ENCODE measurements at regions not wholly inside any gene's neighbourhood (a gene's known extent, or its start where the extent isn't known, plus 50 kb on each side); places are given as distances from the start of the nearest gene placed in this dataset.
A peak's percentile ranks its signal among the peaks of the same experiment; 100 is the strongest.

DNA sequence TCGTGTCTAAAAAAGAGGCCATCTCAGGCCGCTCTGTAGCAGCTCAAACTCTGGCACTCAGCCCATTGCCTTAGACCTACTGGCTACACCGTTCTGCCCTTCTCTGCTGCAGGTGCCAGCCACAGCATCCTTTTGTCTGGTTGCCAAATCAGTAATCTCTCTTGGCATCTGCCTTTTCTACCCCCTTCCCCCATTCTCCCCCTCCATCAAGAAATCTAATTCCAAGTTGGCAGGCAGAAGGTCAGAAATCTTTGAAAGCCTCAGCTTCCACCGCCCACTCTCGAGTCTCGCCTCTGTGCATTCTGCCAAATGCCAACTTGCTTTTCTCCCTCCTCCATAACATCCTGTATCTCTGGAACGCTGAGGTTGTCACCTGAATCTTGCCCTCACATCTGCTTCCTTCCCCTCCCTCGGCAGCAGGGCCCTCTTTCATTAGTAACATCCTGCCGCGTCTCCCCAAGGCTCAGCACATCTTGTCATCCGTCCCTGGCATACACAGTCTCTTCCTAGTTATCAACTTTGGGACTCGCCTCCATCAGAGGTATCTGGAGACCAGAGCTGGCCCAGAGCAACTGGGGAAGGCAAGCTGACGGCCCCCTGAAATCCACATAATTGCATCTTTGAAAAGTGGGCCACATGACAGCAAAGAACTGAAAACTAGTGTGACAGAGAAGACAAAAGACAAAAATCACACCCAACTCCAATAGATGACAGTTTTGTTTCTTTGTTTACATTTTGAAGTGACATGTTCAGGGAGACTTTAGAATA, 312.0 kb upstream of the CCDC54 start:
- peaks cover 44% of the 10 kb centered on the region for H3K4me1 ChIP-seq (ENCODE audit: control insufficient read depth, insufficient read depth, low read length)
- no peaks in the 10 kb centered on the region for H3K9me3 ChIP-seq (ENCODE audit: control insufficient read depth, low read length)
- no peak for DNase-seq (ENCODE audit: low read depth)
- no peaks in the 10 kb centered on the region for H3K36me3 ChIP-seq (ENCODE audit: control insufficient read depth, insufficient read depth, low read length, severe bottlenecking)
- H3K27me3 ChIP-seq (replicated peaks; ENCODE audit: control insufficient read depth, insufficient read depth, low read length): no peaks in the 10 kb centered on the region
- H3K4me3 ChIP-seq (ENCODE audit: low read length): no peak overlapping the region
- no peak overlapping the region for H3K9ac ChIP-seq (ENCODE audit: low read length)

DNA sequence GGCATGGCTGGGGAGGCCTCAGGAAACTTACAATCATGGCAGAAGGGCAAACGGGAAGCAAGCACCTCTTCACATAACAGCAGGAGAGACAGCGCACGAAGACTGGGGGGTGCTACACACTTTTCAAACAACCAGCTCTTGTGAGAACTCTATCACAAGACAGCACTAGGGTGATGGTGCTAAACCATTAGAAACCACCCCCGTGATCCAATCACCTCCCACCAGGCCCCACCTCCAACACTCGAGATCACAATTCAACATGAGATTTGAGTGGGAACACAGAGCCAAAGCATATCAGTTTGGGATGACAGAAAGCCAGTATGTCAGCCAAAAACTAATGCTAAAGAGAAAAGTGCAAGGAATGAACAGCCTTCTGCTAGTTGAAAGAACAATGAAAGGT, 309.8 kb upstream of the CCDC54 start:
- H3K27me3 ChIP-seq (replicated peaks; ENCODE audit: control insufficient read depth, insufficient read depth, low read length): no peaks in the 10 kb centered on the region
- no peak overlapping the region for H3K4me3 ChIP-seq (ENCODE audit: low read length)
- no peaks in the 10 kb centered on the region for H3K9me3 ChIP-seq (ENCODE audit: control insufficient read depth, low read length)
- no peak overlapping the region for H3K9ac ChIP-seq (ENCODE audit: low read length)
- peaks cover 39% of the 10 kb centered on the region for H3K4me1 ChIP-seq (ENCODE audit: control insufficient read depth, insufficient read depth, low read length)
- DNase-seq (ENCODE audit: low read depth): no peak
- no peaks in the 10 kb centered on the region for H3K36me3 ChIP-seq (ENCODE audit: control insufficient read depth, insufficient read depth, low read length, severe bottlenecking)

DNA sequence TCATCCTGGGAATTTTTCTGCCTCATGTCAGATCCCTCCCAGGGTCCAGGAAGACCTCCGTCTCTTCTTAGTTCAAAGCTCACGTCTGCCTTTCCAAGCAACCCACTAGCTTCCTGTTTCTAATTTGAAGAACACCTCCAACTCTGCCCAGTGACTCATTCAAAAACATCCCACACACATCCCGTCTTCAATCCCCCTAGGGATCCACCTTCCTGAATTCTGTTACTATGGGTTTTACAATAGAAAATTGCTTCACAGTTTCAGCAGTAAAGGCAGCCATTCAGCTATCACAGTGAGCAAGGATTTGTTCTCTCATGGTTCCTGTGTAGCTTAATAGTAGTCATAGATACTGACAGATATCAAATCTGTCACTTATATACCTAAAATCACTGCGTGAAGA, 308.3 kb upstream of the CCDC54 start:
- Histone ChIP-seq H3K9me3 (ENCODE audit: control insufficient read depth, low read length) (no peaks in the 10 kb centered on the region), H3K27me3 (replicated peaks; ENCODE audit: control insufficient read depth, insufficient read depth, low read length) (no peaks in the 10 kb centered on the region), H3K4me1 (ENCODE audit: control insufficient read depth, insufficient read depth, low read length) (peaks cover 23% of the 10 kb centered on the region), H3K9ac (ENCODE audit: low read length) (peak overlapping the region; percentile 31), H3K36me3 (ENCODE audit: control insufficient read depth, insufficient read depth, low read length, severe bottlenecking) (no peaks in the 10 kb centered on the region), H3K4me3 (ENCODE audit: low read length) (peak overlapping the region; percentile 25)
- peak; percentile 69 for DNase-seq (ENCODE audit: low read depth)

DNA sequence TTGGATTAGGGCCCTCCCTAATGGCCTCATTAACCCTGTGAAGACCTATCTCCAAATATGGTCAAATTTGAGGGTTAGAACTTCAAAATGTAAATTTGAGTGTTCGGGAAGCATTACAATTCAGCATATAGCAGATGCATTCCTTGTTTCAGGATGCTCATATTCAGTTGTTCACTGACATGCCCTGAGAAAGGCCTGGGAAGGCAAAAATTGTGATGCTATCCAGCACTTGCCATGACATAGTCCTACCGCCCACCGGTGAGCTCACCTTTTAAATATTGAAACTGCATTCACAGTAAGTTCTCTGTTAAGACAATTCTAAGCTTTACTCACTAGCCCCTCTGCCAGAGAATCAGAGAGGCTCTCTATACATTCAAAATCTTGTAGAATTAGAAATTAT, 300.3 kb upstream of the CCDC54 start:
- Histone ChIP-seq H3K36me3 (ENCODE audit: control insufficient read depth, insufficient read depth, low read length, severe bottlenecking) (no peaks in the 10 kb centered on the region), H3K4me3 (ENCODE audit: low read length) (no peak overlapping the region), H3K9me3 (ENCODE audit: control insufficient read depth, low read length) (peaks cover 3% of the 10 kb centered on the region), H3K9ac (ENCODE audit: low read length) (no peak overlapping the region), H3K27me3 (replicated peaks; ENCODE audit: control insufficient read depth, insufficient read depth, low read length) (no peaks in the 10 kb centered on the region), H3K4me1 (ENCODE audit: control insufficient read depth, insufficient read depth, low read length) (no peaks in the 10 kb centered on the region)
- DNase-seq (ENCODE audit: low read depth): no peak

DNA sequence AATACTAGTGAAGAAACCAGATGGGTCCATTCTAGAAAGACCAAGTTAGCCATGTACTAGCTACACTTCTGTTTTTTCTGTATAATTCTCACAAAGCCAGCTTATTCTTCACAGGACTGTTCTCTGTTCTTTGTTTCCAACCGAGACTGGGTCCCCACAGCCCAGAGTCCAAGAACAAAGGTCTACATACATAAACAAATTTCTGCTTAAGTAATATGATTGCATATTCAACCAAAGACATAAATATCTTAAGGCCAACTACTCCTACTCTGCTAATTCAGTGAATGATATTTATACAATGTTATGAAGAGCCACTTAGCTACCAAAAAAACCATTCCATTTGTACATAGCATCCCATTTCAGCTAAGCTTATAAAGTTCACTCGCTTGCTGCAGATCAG, 299.8 kb upstream of the CCDC54 start:
- Histone ChIP-seq H3K36me3 (ENCODE audit: control insufficient read depth, insufficient read depth, low read length, severe bottlenecking) (no peaks in the 10 kb centered on the region), H3K4me1 (ENCODE audit: control insufficient read depth, insufficient read depth, low read length) (no peaks in the 10 kb centered on the region), H3K27me3 (replicated peaks; ENCODE audit: control insufficient read depth, insufficient read depth, low read length) (no peaks in the 10 kb centered on the region), H3K4me3 (ENCODE audit: low read length) (no peak overlapping the region), H3K9me3 (ENCODE audit: control insufficient read depth, low read length) (peaks cover 3% of the 10 kb centered on the region), H3K9ac (ENCODE audit: low read length) (no peak overlapping the region)
- DNase-seq (ENCODE audit: low read depth): no peak

DNA sequence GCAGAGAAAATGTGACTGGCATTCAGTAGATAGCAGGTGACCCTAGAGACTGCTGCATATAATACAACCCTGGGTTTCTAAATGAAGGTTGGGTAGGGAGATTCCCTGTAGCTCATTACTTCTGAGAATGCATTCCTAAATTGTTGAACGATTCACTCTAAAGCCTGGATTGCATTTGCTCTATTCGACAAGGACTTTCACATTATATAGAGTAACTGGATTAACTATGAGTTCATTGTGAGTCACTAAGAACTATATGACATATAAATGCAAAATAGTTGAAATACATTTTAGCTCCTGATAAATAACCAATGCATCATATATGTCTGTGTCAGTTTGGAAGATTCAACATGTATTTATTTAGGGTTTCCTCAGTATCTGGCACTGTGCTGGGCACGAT, 294.7 kb upstream of the CCDC54 start:
- H3K36me3 ChIP-seq (ENCODE audit: control insufficient read depth, insufficient read depth, low read length, severe bottlenecking): no peaks in the 10 kb centered on the region
- H3K27me3 ChIP-seq (replicated peaks; ENCODE audit: control insufficient read depth, insufficient read depth, low read length): no peaks in the 10 kb centered on the region
- no peaks in the 10 kb centered on the region for H3K4me1 ChIP-seq (ENCODE audit: control insufficient read depth, insufficient read depth, low read length)
- H3K9me3 ChIP-seq (ENCODE audit: control insufficient read depth, low read length): no peaks in the 10 kb centered on the region
- H3K9ac ChIP-seq (ENCODE audit: low read length): no peak overlapping the region
- H3K4me3 ChIP-seq (ENCODE audit: low read length): no peak overlapping the region
- peak; percentile 21 for DNase-seq (ENCODE audit: low read depth)

DNA sequence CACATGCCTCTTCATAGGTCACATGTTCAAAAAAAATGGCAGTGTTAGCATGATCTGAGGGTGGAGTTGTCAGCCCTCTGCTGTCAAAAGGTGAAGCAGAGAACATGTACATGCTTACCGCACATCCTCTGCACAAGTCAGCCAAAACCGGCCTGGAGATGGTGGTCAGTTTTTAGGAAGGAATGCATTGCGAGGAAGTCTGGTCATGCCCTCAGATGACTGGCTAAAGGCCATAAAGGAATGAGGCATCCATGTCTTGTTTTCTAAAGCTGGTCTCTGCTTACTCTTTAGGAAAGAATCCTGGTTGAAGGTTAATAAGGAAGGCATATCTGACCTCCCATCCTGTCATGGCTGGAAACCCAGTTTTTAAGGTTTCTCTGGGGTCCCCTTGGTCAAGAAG, 292.0 kb upstream of the CCDC54 start:
- Histone ChIP-seq H3K4me3 (ENCODE audit: low read length) (no peak overlapping the region), H3K36me3 (ENCODE audit: control insufficient read depth, insufficient read depth, low read length, severe bottlenecking) (no peaks in the 10 kb centered on the region), H3K9me3 (ENCODE audit: control insufficient read depth, low read length) (no peaks in the 10 kb centered on the region), H3K9ac (ENCODE audit: low read length) (no peak overlapping the region), H3K4me1 (ENCODE audit: control insufficient read depth, insufficient read depth, low read length) (no peaks in the 10 kb centered on the region), H3K27me3 (replicated peaks; ENCODE audit: control insufficient read depth, insufficient read depth, low read length) (no peaks in the 10 kb centered on the region)
- no peak for DNase-seq (ENCODE audit: low read depth)

DNA sequence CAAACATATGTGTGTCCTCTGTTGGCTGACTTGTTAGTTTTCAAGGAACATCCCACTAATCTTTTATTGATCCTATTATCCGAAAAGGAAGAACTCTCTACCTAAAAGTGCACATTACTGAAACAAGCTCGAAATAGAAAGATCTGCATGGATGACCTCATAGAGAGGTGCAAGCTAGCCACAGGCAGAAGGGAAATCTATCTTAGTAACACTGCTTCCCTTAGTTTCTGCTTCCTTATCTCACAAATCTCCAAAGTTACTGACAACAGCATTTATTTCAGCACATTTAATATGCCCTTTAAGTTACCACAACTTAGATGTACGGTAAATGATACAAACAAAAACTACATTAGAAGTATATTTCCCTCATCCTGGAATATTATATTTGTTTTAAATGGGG, 285.1 kb upstream of the CCDC54 start:
- Histone ChIP-seq H3K4me3 (ENCODE audit: low read length) (no peak overlapping the region), H3K9me3 (ENCODE audit: control insufficient read depth, low read length) (no peaks in the 10 kb centered on the region), H3K27me3 (replicated peaks; ENCODE audit: control insufficient read depth, insufficient read depth, low read length) (no peaks in the 10 kb centered on the region), H3K9ac (ENCODE audit: low read length) (no peak overlapping the region), H3K4me1 (ENCODE audit: control insufficient read depth, insufficient read depth, low read length) (no peaks in the 10 kb centered on the region), H3K36me3 (ENCODE audit: control insufficient read depth, insufficient read depth, low read length, severe bottlenecking) (no peaks in the 10 kb centered on the region)
- DNase-seq (ENCODE audit: low read depth): no peak

DNA sequence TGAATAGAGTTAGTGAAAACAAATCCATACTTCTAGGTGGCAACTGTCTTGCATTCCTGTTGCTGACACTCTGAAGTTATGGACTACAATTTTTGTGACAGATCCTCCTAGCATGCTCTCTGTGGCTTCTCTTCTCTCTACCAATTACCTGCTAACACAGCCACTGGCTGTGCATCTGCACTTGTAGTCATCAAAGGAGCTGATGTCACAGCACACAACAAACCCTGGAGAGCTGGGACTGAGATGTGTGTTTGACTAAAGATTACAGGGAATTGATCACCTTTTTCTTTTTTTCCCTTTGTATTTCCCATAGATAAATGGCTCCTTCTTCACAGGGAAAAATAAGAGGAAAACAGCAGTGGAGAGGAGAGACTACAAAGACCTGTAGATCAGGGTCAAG, 278.4 kb upstream of the CCDC54 start:
- no peak for DNase-seq (ENCODE audit: low read depth)
- no peak overlapping the region for H3K9ac ChIP-seq (ENCODE audit: low read length)
- no peaks in the 10 kb centered on the region for H3K4me1 ChIP-seq (ENCODE audit: control insufficient read depth, insufficient read depth, low read length)
- no peaks in the 10 kb centered on the region for H3K36me3 ChIP-seq (ENCODE audit: control insufficient read depth, insufficient read depth, low read length, severe bottlenecking)
- H3K27me3 ChIP-seq (replicated peaks; ENCODE audit: control insufficient read depth, insufficient read depth, low read length): no peaks in the 10 kb centered on the region
- H3K9me3 ChIP-seq (ENCODE audit: control insufficient read depth, low read length): no peaks in the 10 kb centered on the region
- no peak overlapping the region for H3K4me3 ChIP-seq (ENCODE audit: low read length)

DNA sequence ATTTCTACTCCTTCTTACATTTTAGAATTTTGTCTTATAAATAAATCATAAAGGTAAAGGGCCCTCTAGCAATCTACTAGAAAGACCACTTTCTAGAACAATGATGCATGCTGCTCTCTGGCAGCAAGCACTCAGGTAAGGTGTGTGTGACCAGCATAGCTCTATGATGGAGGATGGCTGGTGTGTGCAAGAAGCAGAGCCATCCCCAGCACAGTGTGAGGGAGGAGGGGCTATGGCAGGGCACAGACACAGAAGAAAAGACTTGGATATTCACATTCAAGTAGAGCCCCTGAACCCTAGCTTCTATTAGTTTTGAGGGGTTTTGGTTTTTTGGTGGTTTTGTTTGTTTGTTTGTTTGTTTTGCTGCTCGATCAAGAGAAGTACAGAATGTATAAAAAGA, 277.1 kb upstream of the CCDC54 start:
- H3K27me3 ChIP-seq (replicated peaks; ENCODE audit: control insufficient read depth, insufficient read depth, low read length): no peaks in the 10 kb centered on the region
- no peaks in the 10 kb centered on the region for H3K36me3 ChIP-seq (ENCODE audit: control insufficient read depth, insufficient read depth, low read length, severe bottlenecking)
- DNase-seq (ENCODE audit: low read depth): no peak
- no peaks in the 10 kb centered on the region for H3K9me3 ChIP-seq (ENCODE audit: control insufficient read depth, low read length)
- no peak overlapping the region for H3K9ac ChIP-seq (ENCODE audit: low read length)
- no peaks in the 10 kb centered on the region for H3K4me1 ChIP-seq (ENCODE audit: control insufficient read depth, insufficient read depth, low read length)
- H3K4me3 ChIP-seq (ENCODE audit: low read length): no peak overlapping the region

DNA sequence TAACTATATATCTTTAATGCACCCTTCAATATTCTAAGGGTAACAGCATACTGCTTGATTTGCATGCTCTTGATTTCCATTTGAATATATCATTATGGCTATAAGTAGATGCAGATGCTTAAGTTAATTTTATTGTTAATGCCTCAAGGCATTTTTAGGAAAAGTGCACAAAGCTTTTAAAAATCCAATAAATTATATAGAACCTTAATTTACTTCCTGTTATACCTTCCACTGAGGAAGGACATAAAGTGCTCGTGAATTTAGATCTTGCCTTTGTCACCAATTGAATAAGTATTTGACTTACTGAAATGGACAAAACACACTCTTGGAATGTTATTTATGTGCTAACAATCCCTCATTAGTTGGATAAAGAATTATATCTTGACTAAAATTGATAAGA, 276.7 kb upstream of the CCDC54 start:
- no peak overlapping the region for H3K4me3 ChIP-seq (ENCODE audit: low read length)
- no peaks in the 10 kb centered on the region for H3K9me3 ChIP-seq (ENCODE audit: control insufficient read depth, low read length)
- H3K27me3 ChIP-seq (replicated peaks; ENCODE audit: control insufficient read depth, insufficient read depth, low read length): no peaks in the 10 kb centered on the region
- DNase-seq (ENCODE audit: low read depth): no peak
- H3K9ac ChIP-seq (ENCODE audit: low read length): no peak overlapping the region
- no peaks in the 10 kb centered on the region for H3K4me1 ChIP-seq (ENCODE audit: control insufficient read depth, insufficient read depth, low read length)
- H3K36me3 ChIP-seq (ENCODE audit: control insufficient read depth, insufficient read depth, low read length, severe bottlenecking): no peaks in the 10 kb centered on the region

DNA sequence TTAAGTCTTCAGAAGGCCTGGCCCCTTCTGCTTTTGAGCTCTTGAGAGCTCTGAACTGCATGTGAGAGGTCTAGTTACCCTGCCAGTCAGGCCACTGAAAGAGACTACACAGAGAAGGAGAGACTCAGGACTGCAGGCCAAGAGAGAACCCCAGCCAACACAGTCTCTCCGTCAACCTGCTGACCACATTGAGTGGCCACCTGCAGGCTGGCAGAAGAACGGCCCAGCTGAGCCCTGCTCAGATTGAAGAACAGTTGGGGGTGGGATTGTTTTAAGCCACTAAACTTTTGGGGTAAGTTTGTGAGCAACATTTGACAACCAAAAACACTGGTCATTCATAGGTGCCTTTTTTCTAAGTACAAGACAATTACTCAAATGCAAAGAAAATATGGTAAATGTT, 273.5 kb upstream of the CCDC54 start:
- H3K36me3 ChIP-seq (ENCODE audit: control insufficient read depth, insufficient read depth, low read length, severe bottlenecking): no peaks in the 10 kb centered on the region
- no peaks in the 10 kb centered on the region for H3K4me1 ChIP-seq (ENCODE audit: control insufficient read depth, insufficient read depth, low read length)
- no peak overlapping the region for H3K4me3 ChIP-seq (ENCODE audit: low read length)
- H3K27me3 ChIP-seq (replicated peaks; ENCODE audit: control insufficient read depth, insufficient read depth, low read length): no peaks in the 10 kb centered on the region
- H3K9me3 ChIP-seq (ENCODE audit: control insufficient read depth, low read length): no peaks in the 10 kb centered on the region
- no peak overlapping the region for H3K9ac ChIP-seq (ENCODE audit: low read length)
- DNase-seq (ENCODE audit: low read depth): no peak
